HG02938 (cell line): ENCODE measurements at regions not wholly inside any gene's neighbourhood (a gene's known extent, or its start where the extent isn't known, plus 50 kb on each side); places are given as distances from the start of the nearest gene placed in this dataset.
"Not testable (repeated sequence)": the region's sequence is repeated elsewhere in the genome, so short reads cannot be mapped to it uniquely, and the experiment has no call there.

Experiments
- ATAC-seq: cut with Tn5 transposase; IDR thresholded peaks from one replicate; pipeline ENCODE4 v1.9.1; 2021; ENCODE audit warnings: mild to moderate bottlenecking, moderate library complexity; ENCODE audit not compliant: unreplicated experiment

GRCh38 chr2:5190023-5190422 is 502.2 kb upstream of the SOX11 start:
- no peak for ATAC-seq

GRCh38 chr2:5195636-5196035 is 496.5 kb upstream of the SOX11 start:
- no peak for ATAC-seq

- ATAC-seq: no peak
Observed at GRCh38 chr2:5203134-5203755, 488.9 kb upstream of the SOX11 start.

GRCh38 chr2:5206742-5207141 is 485.4 kb upstream of the SOX11 start:
- not testable (repeated sequence) for ATAC-seq

GRCh38 chr2:5215989-5216607 is 476.1 kb upstream of the SOX11 start:
- no peak for ATAC-seq

- ATAC-seq: no peak
Observed at GRCh38 chr2:5227062-5227699, 465.0 kb upstream of the SOX11 start.

GRCh38 chr2:5229574-5229973 is 462.6 kb upstream of the SOX11 start:
- ATAC-seq: no peak

GRCh38 chr2:5230444-5230843 is 461.7 kb upstream of the SOX11 start:
- no peak for ATAC-seq

GRCh38 chr2:5230855-5231254 is 461.3 kb upstream of the SOX11 start:
- ATAC-seq: no peak

- no peak for ATAC-seq
Observed at GRCh38 chr2:5231287-5231686, 460.9 kb upstream of the SOX11 start.

- ATAC-seq: no peak
Observed at GRCh38 chr2:5234563-5234962, 457.6 kb upstream of the SOX11 start.

- ATAC-seq: no peak
Observed at GRCh38 chr2:5235701-5236100, 456.5 kb upstream of the SOX11 start.

- ATAC-seq: no peak
Observed at GRCh38 chr2:5236249-5236648, 455.9 kb upstream of the SOX11 start.

- no peak for ATAC-seq
Observed at GRCh38 chr2:5242751-5243150, 449.4 kb upstream of the SOX11 start.

- no peak for ATAC-seq
Observed at GRCh38 chr2:5250482-5250881, 441.7 kb upstream of the SOX11 start.

GRCh38 chr2:5253263-5253662 is 438.9 kb upstream of the SOX11 start:
- ATAC-seq: no peak

- no peak for ATAC-seq
Observed at GRCh38 chr2:5254791-5255332, 437.3 kb upstream of the SOX11 start.

GRCh38 chr2:5263291-5263690 is 428.9 kb upstream of the SOX11 start:
- no peak for ATAC-seq

GRCh38 chr2:5264361-5264760 is 427.8 kb upstream of the SOX11 start:
- ATAC-seq: no peak

GRCh38 chr2:5285061-5285460 is 407.1 kb upstream of the SOX11 start:
- ATAC-seq: no peak

GRCh38 chr2:5285872-5286769 is 406.1 kb upstream of the SOX11 start:
- no peak for ATAC-seq
